Inflammatory macrophage treated with lipopolysaccharide for 1 hour (primary cell): ENCODE measurements at regions not wholly inside any gene's neighbourhood (a gene's known extent, or its start where the extent isn't known, plus 50 kb on each side); places are given as distances from the start of the nearest gene placed in this dataset.
A peak's percentile ranks its signal among the peaks of the same experiment; 100 is the strongest.

ENCODE experiments used
- DNase-seq, 2 donors: peaks; one replicate each; pipeline ENCODE4 v3.0.0-alpha.2; 2020 to 2022

GRCh38 chr15:96692826-96693225 is 362.3 kb downstream of the NR2F2 start:
- DNase-seq = no peak

GRCh38 chr15:96693515-96693914 is 363.0 kb downstream of the NR2F2 start:
- no peak for DNase-seq

- DNase-seq = peak; percentile 35 to 37
Observed at GRCh38 chr15:96693990-96694517, 363.6 kb downstream of the NR2F2 start.

GRCh38 chr15:96695426-96695825 is 364.9 kb downstream of the NR2F2 start:
- DNase-seq = peak in 1 of 2 donors; percentile 1

GRCh38 chr15:96699871-96700401 is 369.4 kb downstream of the NR2F2 start:
- no peak for DNase-seq

- no peak for DNase-seq
Observed at GRCh38 chr15:96700555-96700954, 370.1 kb downstream of the NR2F2 start.

GRCh38 chr15:96701443-96701842 is 370.9 kb downstream of the NR2F2 start:
- no peak for DNase-seq

GRCh38 chr15:96701877-96702276 is 371.4 kb downstream of the NR2F2 start:
- DNase-seq = no peak

- no peak for DNase-seq
Observed at GRCh38 chr15:96702589-96702988, 372.1 kb downstream of the NR2F2 start.

GRCh38 chr15:96703091-96703490 is 372.6 kb downstream of the NR2F2 start:
- DNase-seq = no peak

GRCh38 chr15:96703794-96704550 is 373.5 kb downstream of the NR2F2 start:
- DNase-seq = no peak

GRCh38 chr15:96716075-96716474 is 385.6 kb downstream of the NR2F2 start:
- no peak for DNase-seq

GRCh38 chr15:96716478-96716877 is 386.0 kb downstream of the NR2F2 start:
- DNase-seq = no peak

- DNase-seq = peak; percentile 37 to 48
Observed at GRCh38 chr15:96720251-96720650, 389.8 kb downstream of the NR2F2 start.

- no peak for DNase-seq
Observed at GRCh38 chr15:96720656-96721055, 390.2 kb downstream of the NR2F2 start.

- peak in 1 of 2 donors; percentile 7 for DNase-seq
Observed at GRCh38 chr15:96728591-96728990, 398.1 kb downstream of the NR2F2 start.

GRCh38 chr15:96732704-96733103 is 402.2 kb downstream of the NR2F2 start:
- no peak for DNase-seq

GRCh38 chr15:96733721-96734120 is 403.2 kb downstream of the NR2F2 start:
- no peak for DNase-seq

GRCh38 chr15:96735632-96736240 is 405.2 kb downstream of the NR2F2 start:
- no peak for DNase-seq

- DNase-seq = no peak
Observed at GRCh38 chr15:96736384-96736783, 405.9 kb downstream of the NR2F2 start.

- DNase-seq = peak in 1 of 2 donors; percentile 40
Observed at GRCh38 chr15:96737408-96737807, 406.9 kb downstream of the NR2F2 start.

GRCh38 chr15:96746665-96747064 is 416.2 kb downstream of the NR2F2 start:
- no peak for DNase-seq

- no peak for DNase-seq
Observed at GRCh38 chr15:96747291-96747690, 416.8 kb downstream of the NR2F2 start.

GRCh38 chr15:96750361-96750760 is 419.9 kb downstream of the NR2F2 start:
- no peak for DNase-seq
